H1 (cell line): ENCODE measurements at regions not wholly inside any gene's neighbourhood (a gene's known extent, or its start where the extent isn't known, plus 50 kb on each side); places are given as distances from the start of the nearest gene placed in this dataset.

Source experiments
- CTCF ChIA-PET: fragments of 300-600 bp; sonication (Branson Sonifier 250); formaldehyde crosslinking; loops from one replicate; lab custom pipeline; 2021; ENCODE audit not compliant: partially characterized antibody; lab: Charles Lee
- POLR2A ChIA-PET: fragments of 300-600 bp; sonication (Branson Sonifier 250); formaldehyde crosslinking; loops from one replicate; lab custom pipeline; 2021; ENCODE audit warnings: inconsistent platforms; ENCODE audit not compliant: partially characterized antibody; lab: Charles Lee
- DNase-seq, 2 experiments: peaks; one replicate each; pipeline versions ENCODE4 v3.0.0 to v3.0.0-alpha.2; 2010 to 2022; ENCODE audit warnings: low spot score in 2 of 2, low read depth in 1 of 2, mixed read lengths in 1 of 2
- FAIRE-seq: peaks from 2 replicates; lab custom pipeline; 2011; peaks lifted over from hg19 to GRCh38; lab: Jason Lieb, UNC
- H2AFZ ChIP-seq: 2 replicates; pipeline ENCODE4 v1.8.1; 2012; ENCODE audit warnings: low read length, inconsistent platforms
- H2AK5ac ChIP-seq: 2 replicates; pipeline ENCODE4 v1.6.1; 2013; ENCODE audit warnings: low read depth, low read length
- H2BK120ac ChIP-seq: replicated peaks from 2 replicates; pipeline ENCODE3; 2013; ENCODE audit warnings: low read depth, low read length, inconsistent platforms
- H2BK12ac ChIP-seq: 2 replicates; pipeline ENCODE4 v1.6.1; 2013; ENCODE audit warnings: low read depth, low read length
- H2BK15ac ChIP-seq: 2 replicates; pipeline ENCODE4 v1.6.1; 2013; ENCODE audit warnings: low read length
- H2BK20ac ChIP-seq: 2 replicates; pipeline ENCODE4 v1.6.1; 2013; ENCODE audit warnings: low read length
- H2BK5ac ChIP-seq: 2 replicates; pipeline ENCODE4 v1.6.1; 2013; ENCODE audit warnings: low read depth, low read length
- H3K14ac ChIP-seq: 2 replicates; pipeline ENCODE4 v1.6.1; 2013; ENCODE audit warnings: inconsistent platforms; ENCODE audit not compliant: insufficient read length
- H3K18ac ChIP-seq: 2 replicates; pipeline ENCODE4 v1.6.1; 2013; ENCODE audit warnings: low read length; ENCODE audit errors: extremely low read depth
- H3K23ac ChIP-seq: 2 replicates; pipeline ENCODE4 v1.6.1; 2013; ENCODE audit warnings: inconsistent platforms; ENCODE audit not compliant: insufficient read length
- H3K23me2 ChIP-seq: 2 replicates; pipeline ENCODE4 v1.6.1; 2013; ENCODE audit warnings: low read depth, low read length
- H3K27ac ChIP-seq: 2 replicates; pipeline ENCODE4 v1.6.1; 2011; ENCODE audit warnings: low read depth, low read length, inconsistent platforms
- H3K27me3 ChIP-seq, 4 experiments: replicated peaks in 1 of 4; 1 replicate in 1 of 4; 2 replicates in 3 of 4; pipeline versions ENCODE4 v1.6.1 to v1.8.1; 2011 to 2013; ENCODE audit warnings: low read length in 3 of 4, mild to moderate bottlenecking in 3 of 4, inconsistent platforms in 2 of 4, mixed read lengths in 2 of 4, moderate library complexity in 1 of 4; ENCODE audit not compliant: control insufficient read depth in 3 of 4, insufficient read depth in 3 of 4; ENCODE audit errors: extremely low read depth in 1 of 4
- H3K36me3 ChIP-seq, 4 experiments: 2 replicates each; pipeline versions ENCODE4 v1.6.1 to v1.8.1; 2011 to 2013; ENCODE audit warnings: mild to moderate bottlenecking in 4 of 4, low read length in 3 of 4, moderate library complexity in 2 of 4, control low read depth in 1 of 4, inconsistent platforms in 1 of 4; ENCODE audit not compliant: insufficient read depth in 4 of 4, control insufficient read depth in 2 of 4
- H3K4ac ChIP-seq: replicated peaks from 2 replicates; pipeline ENCODE3; 2013; ENCODE audit warnings: low read length, low read depth, mixed read lengths, inconsistent platforms; ENCODE audit not compliant: insufficient read length
- H3K4me1 ChIP-seq, 4 experiments: replicated peaks in 1 of 4; 1 replicate in 1 of 4; 2 replicates in 3 of 4; pipeline versions ENCODE4 v1.6.1 to v1.8.1; 2011 to 2013; ENCODE audit warnings: low read length in 3 of 4, inconsistent platforms in 2 of 4, mixed read lengths in 1 of 4; ENCODE audit not compliant: insufficient read depth in 4 of 4, control insufficient read depth in 3 of 4
- H3K4me2 ChIP-seq, 2 experiments: 2 replicates each; pipeline versions ENCODE4 v1.6.1 to v1.8.1; 2011 to 2013; ENCODE audit warnings: low read depth in 2 of 2, low read length in 2 of 2, control low read depth in 1 of 2, inconsistent platforms in 1 of 2, mild to moderate bottlenecking in 1 of 2; ENCODE audit not compliant: insufficient read depth in 1 of 2
- H3K4me3 ChIP-seq, 4 experiments: fragments of 200-600, 300-600 bp in 1 of 4; sonication (generic), shearing (Covaris generic), sonication (Bioruptor Twin) in 1 of 4; 2 replicates each; pipeline versions ENCODE4 v1.5.1 to v1.8.1; 2011 to 2016; ENCODE audit warnings: low read length in 4 of 4, low read depth in 3 of 4, control low read depth in 2 of 4, inconsistent platforms in 2 of 4, mild to moderate bottlenecking in 2 of 4, mixed read lengths in 1 of 4, moderate library complexity in 1 of 4; ENCODE audit not compliant: insufficient read depth in 2 of 4; ENCODE audit errors: extremely low read depth in 1 of 4
- H3K56ac ChIP-seq: replicated peaks from 2 replicates; pipeline ENCODE3; 2013; ENCODE audit warnings: low read depth, mild to moderate bottlenecking, mixed read lengths, low read length, inconsistent platforms; ENCODE audit not compliant: insufficient read length
- H3K79me1 ChIP-seq: 2 replicates; pipeline ENCODE4 v1.6.1; 2013; ENCODE audit warnings: low read depth, low read length, control low read depth
- H3K79me2 ChIP-seq, 2 experiments: 2 replicates each; pipeline versions ENCODE4 v1.6.1 to v1.8.1; 2012 to 2013; ENCODE audit warnings: low read length in 2 of 2, mild to moderate bottlenecking in 2 of 2, inconsistent platforms in 1 of 2; ENCODE audit not compliant: insufficient read depth in 2 of 2, control insufficient read depth in 1 of 2
- H3K9ac ChIP-seq, 4 experiments: replicated peaks in 1 of 4; 1 replicate in 1 of 4; 2 replicates in 3 of 4; pipeline versions ENCODE4 v1.6.1 to v1.8.1; 2011 to 2013; ENCODE audit warnings: low read depth in 3 of 4, low read length in 3 of 4, control low read depth in 2 of 4, mild to moderate bottlenecking in 2 of 4, moderate library complexity in 2 of 4, inconsistent platforms in 1 of 4; ENCODE audit errors: extremely low read depth in 1 of 4
- H3K9me3 ChIP-seq, 2 experiments: 2 replicates each; pipeline versions ENCODE4 v1.6.1 to v1.8.1; 2012 to 2013; ENCODE audit warnings: mild to moderate bottlenecking in 2 of 2, moderate library complexity in 2 of 2, control low read depth in 1 of 2, inconsistent platforms in 1 of 2, low read depth in 1 of 2, low read length in 1 of 2, mixed read lengths in 1 of 2; ENCODE audit not compliant: insufficient read depth in 2 of 2
- H4K20me1 ChIP-seq, 2 experiments: replicated peaks in 1 of 2; 2 replicates each; pipeline versions ENCODE3 to v1.8.1; 2011 to 2013; ENCODE audit warnings: inconsistent platforms in 2 of 2, low read length in 2 of 2, mild to moderate bottlenecking in 1 of 2; ENCODE audit not compliant: insufficient read depth in 2 of 2, control insufficient read depth in 1 of 2
- H4K5ac ChIP-seq: 2 replicates; pipeline ENCODE4 v1.6.1; 2013; ENCODE audit warnings: low read length, low read depth, mixed read lengths, inconsistent platforms; ENCODE audit not compliant: insufficient read length
- H4K8ac ChIP-seq: 2 replicates; pipeline ENCODE4 v1.8.0; 2013; ENCODE audit warnings: mild to moderate bottlenecking, moderate library complexity, low read length, inconsistent platforms; ENCODE audit not compliant: insufficient read depth; ENCODE audit errors: extremely low read depth
- H4K91ac ChIP-seq: replicated peaks from 2 replicates; pipeline ENCODE3; 2013; ENCODE audit warnings: low read length, mixed read lengths, inconsistent platforms; ENCODE audit not compliant: insufficient read length
- CEBPB ChIP-seq: IDR thresholded peaks from 2 replicates; pipeline ENCODE4 v1.6.1; 2012; ENCODE audit warnings: low read depth, low read length
- CHD1 ChIP-seq: IDR thresholded peaks from 2 replicates; pipeline ENCODE4 v1.6.1; 2012; ENCODE audit warnings: low read depth, low read length, improper control_type of control experiment
- EGR1 ChIP-seq: IDR thresholded peaks from 2 replicates; pipeline ENCODE4 v1.6.1; 2011; ENCODE audit warnings: low read depth, low read length, borderline replicate concordance
- FOSL1 ChIP-seq: IDR thresholded peaks from 2 replicates; pipeline ENCODE4 v1.6.1; 2011; ENCODE audit warnings: mild to moderate bottlenecking, low read depth, low read length, moderate library complexity; ENCODE audit not compliant: insufficient read depth
- GTF2F1 ChIP-seq: IDR thresholded peaks from 2 replicates; pipeline ENCODE4 v1.6.1; 2012; ENCODE audit warnings: low read depth, low read length, improper control_type of control experiment, borderline replicate concordance
- KDM5A ChIP-seq: fragments of 200-600 bp; IDR thresholded peaks from 2 replicates; pipeline ENCODE4 v1.7.1; 2012; ENCODE audit warnings: mild to moderate bottlenecking, low read length, inconsistent platforms, mixed read lengths
- NRF1 ChIP-seq: IDR thresholded peaks from 2 replicates; pipeline ENCODE4 v1.6.1; 2011; ENCODE audit warnings: mild to moderate bottlenecking, low read depth, low read length, improper control_type of control experiment
- SIN3A ChIP-seq, 2 experiments: IDR thresholded peaks in 1 of 2; conservative IDR thresholded peaks in 1 of 2; 2 replicates each; pipeline ENCODE4 v1.6.1; 2011 to 2012; ENCODE audit warnings: low read length in 2 of 2, improper control_type of control experiment in 1 of 2, low read depth in 1 of 2, mild to moderate bottlenecking in 1 of 2
- SIX5 ChIP-seq: IDR thresholded peaks from 2 replicates; pipeline ENCODE4 v1.6.1; 2011; ENCODE audit warnings: mild to moderate bottlenecking, low read depth, low read length
- SP1 ChIP-seq: IDR thresholded peaks from 2 replicates; pipeline ENCODE4 v1.6.1; 2011; ENCODE audit warnings: low read depth, low read length
- SP4 ChIP-seq: IDR thresholded peaks from 2 replicates; pipeline ENCODE4 v1.6.1; 2012; ENCODE audit warnings: low read length, inconsistent platforms
- SRF ChIP-seq: IDR thresholded peaks from 2 replicates; pipeline ENCODE4 v1.6.1; 2011; ENCODE audit warnings: mild to moderate bottlenecking, low read depth, low read length, moderate library complexity
- TAF1 ChIP-seq: IDR thresholded peaks from 2 replicates; pipeline ENCODE4 v1.6.1; 2011; ENCODE audit warnings: mild to moderate bottlenecking, low read depth, low read length
- WGBS, 2 experiments: shearing (Covaris generic) in 1 of 2; methylation state at CpG; one replicate each; pipeline versions ENCODE4 v1.1.6 to v1.1.7; 2013 to 2015; ENCODE audit warnings: low lambda C conversion rate in 2 of 2, mixed read lengths in 2 of 2, inconsistent platforms in 1 of 2, low coverage in 1 of 2, missing lambda C conversion rate in 1 of 2; ENCODE audit not compliant: insufficient replicate concordance in 2 of 2, insufficient coverage in 1 of 2, insufficient read length in 1 of 2; ENCODE audit errors: extremely low coverage in 1 of 2, missing lambda C conversion rate in 1 of 2; 5-methylcytosine and 5-hydroxymethylcytosine counted together
- TF ChIP-seq, protein P1 (sequence below): IDR thresholded peaks from 2 replicates; pipeline ENCODE4 v1.6.1; 2012; ENCODE audit warnings: low read length, inconsistent platforms

DNA sequence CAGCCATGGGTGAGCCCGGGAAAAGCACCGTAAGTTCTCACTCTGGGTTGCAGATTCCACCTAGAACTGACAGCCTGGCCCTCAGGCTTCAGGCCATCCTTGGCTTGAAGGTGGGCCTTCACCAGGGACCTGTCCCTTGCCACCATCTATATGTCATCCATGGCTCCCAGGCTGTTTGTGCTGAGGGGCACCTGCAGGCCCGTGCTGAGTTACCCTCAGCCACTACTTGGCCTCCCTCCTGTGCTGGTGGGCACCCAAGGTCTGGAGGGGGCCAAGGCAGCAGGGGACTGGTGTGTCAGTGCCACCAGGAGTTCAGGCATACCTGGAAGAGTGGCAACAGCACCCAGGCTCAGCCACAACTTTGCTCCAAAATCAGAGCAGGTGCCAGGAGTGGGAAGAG, 326.2 kb upstream of the SMIM21 start:
- Histone ChIP-seq H2BK15ac (no peak overlapping the region), H3K4me1 (peaks cover 0 to 3% (median 0%) of the 10 kb centered on the region in 4 experiments; a peak in 1 of 7 replicates), H2BK12ac (no peak overlapping the region), H2AK5ac (no peak overlapping the region), H3K18ac (no peak overlapping the region), H4K91ac (no peak overlapping the region), H3K79me2 (no peaks in the 10 kb centered on the region), H4K5ac (no peak overlapping the region), H2BK20ac (no peak overlapping the region), H3K27me3 (no peaks in the 10 kb centered on the region), H3K4ac (no peak overlapping the region), H4K20me1 (no peaks in the 10 kb centered on the region), H3K79me1 (no peaks in the 10 kb centered on the region), H3K27ac (no peak overlapping the region), H3K4me2 (no peak overlapping the region), H2AFZ (no peak overlapping the region), H3K9ac (no peak overlapping the region), H2BK120ac (no peak overlapping the region), H3K56ac (no peak overlapping the region), H2BK5ac (no peak overlapping the region), H3K9me3 (no peaks in the 10 kb centered on the region), H4K8ac (no peak overlapping the region), H3K14ac (no peak overlapping the region), H3K23ac (no peak overlapping the region), H3K4me3 (no peak overlapping the region), H3K23me2 (no peaks in the 10 kb centered on the region), H3K36me3 (no peaks in the 10 kb centered on the region)
- FAIRE-seq (no peak), DNase-seq (no peak)
- 93% methylated on average over 3 of the region's 3 CpGs; no CpG with 5 or more reads in 1 of the 2 experiments for WGBS, 2 experiments
- POLR2A ChIA-PET, result no interaction called here
- CTCF ChIA-PET, result interaction anchor here (0.5 to 0.7 kb wide), 3 partner anchors 116 to 1187 kb away, joined by 3 read pairs; no protein-coding TSS in a partner anchor
- TF ChIP-seq SP1, result no peak
- no peak for TF ChIP-seq TAF1
- no peak for TF ChIP-seq GTF2F1
- no peak for TF ChIP-seq FOSL1
- no peak for TF ChIP-seq SRF
- TF ChIP-seq SP4, result no peak
- no peak for TF ChIP-seq SIX5
- TF ChIP-seq SIN3A (conservative IDR thresholded peaks at IDR 0.05 in 1 of 2, IDR thresholded peaks at IDR 0.05 in 1 of 2; ENCODE audit: low read depth in 1 of 2, low read length in 2 of 2), result no peak
- TF ChIP-seq KDM5A, result no peak
- no peak for TF ChIP-seq NRF1
- no peak for TF ChIP-seq CHD1
- TF ChIP-seq, protein P1, sequence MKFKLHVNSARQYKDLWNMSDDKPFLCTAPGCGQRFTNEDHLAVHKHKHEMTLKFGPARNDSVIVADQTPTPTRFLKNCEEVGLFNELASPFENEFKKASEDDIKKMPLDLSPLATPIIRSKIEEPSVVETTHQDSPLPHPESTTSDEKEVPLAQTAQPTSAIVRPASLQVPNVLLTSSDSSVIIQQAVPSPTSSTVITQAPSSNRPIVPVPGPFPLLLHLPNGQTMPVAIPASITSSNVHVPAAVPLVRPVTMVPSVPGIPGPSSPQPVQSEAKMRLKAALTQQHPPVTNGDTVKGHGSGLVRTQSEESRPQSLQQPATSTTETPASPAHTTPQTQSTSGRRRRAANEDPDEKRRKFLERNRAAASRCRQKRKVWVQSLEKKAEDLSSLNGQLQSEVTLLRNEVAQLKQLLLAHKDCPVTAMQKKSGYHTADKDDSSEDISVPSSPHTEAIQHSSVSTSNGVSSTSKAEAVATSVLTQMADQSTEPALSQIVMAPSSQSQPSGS, result no peak
- no peak for TF ChIP-seq CEBPB
- no peak for TF ChIP-seq EGR1
